IMR-90 (cell line): ENCODE measurements at regions not wholly inside any gene's neighbourhood (a gene's known extent, or its start where the extent isn't known, plus 50 kb on each side); places are given as distances from the start of the nearest gene placed in this dataset.

ENCODE experiments used
- ATAC-seq: fragments of 200-7000 bp; cut with Tn5 transposase; 2 replicates; pipeline ENCODE4 v1.9.1; 2020; ENCODE audit warnings: low read depth, mild to moderate bottlenecking, moderate library complexity
- BruUV-seq: library from RNA; stranded (reverse); fragments of 400-500 nt; replicated peaks from 2 replicates; lab custom pipeline; 2021; lab: Mats Ljungman, UMichigan
- CTCF ChIA-PET: fragments of 300-600 bp; formaldehyde crosslinking; extraction: SDS; loops from one replicate; lab custom pipeline; 2021; ENCODE audit warnings: antibody characterized with exemption; lab: Yijun Ruan, JAX
- POLR2A ChIA-PET: fragments of 300-600 bp; sonication (Branson Sonifier 250); formaldehyde crosslinking; loops from one replicate; lab custom pipeline; 2022; ENCODE audit warnings: antibody characterized with exemption; ENCODE audit not compliant: unreplicated experiment; lab: Charles Lee
- DNase-seq: peaks from one replicate; pipeline ENCODE4 v3.0.0; 2013
- H2AFZ ChIP-seq: replicated peaks from 2 replicates; pipeline ENCODE3; 2013; ENCODE audit warnings: low read length, mild to moderate bottlenecking; ENCODE audit not compliant: poor library complexity
- H2AK5ac ChIP-seq: 2 replicates; pipeline ENCODE4 v1.6.1; 2013; ENCODE audit warnings: low read depth, low read length, inconsistent platforms
- H2AK9ac ChIP-seq: replicated peaks from 2 replicates; pipeline ENCODE3; 2013; ENCODE audit warnings: mild to moderate bottlenecking, low read depth, low read length, moderate library complexity; ENCODE audit not compliant: poor library complexity
- H2BK120ac ChIP-seq: 2 replicates; pipeline ENCODE4 v1.6.1; 2013; ENCODE audit warnings: low read depth, low read length, inconsistent platforms
- H2BK15ac ChIP-seq: 3 replicates; pipeline ENCODE4 v1.6.1; 2013; ENCODE audit warnings: low read depth, low read length, inconsistent platforms
- H2BK20ac ChIP-seq: 2 replicates; pipeline ENCODE4 v1.6.1; 2013; ENCODE audit warnings: low read depth, mild to moderate bottlenecking, inconsistent platforms, low read length, moderate library complexity
- H2BK5ac ChIP-seq: 2 replicates; pipeline ENCODE4 v1.6.1; 2013; ENCODE audit warnings: mild to moderate bottlenecking, low read depth, low read length, inconsistent platforms; ENCODE audit not compliant: poor library complexity, severe bottlenecking
- H3K14ac ChIP-seq: replicated peaks from 2 replicates; pipeline ENCODE4 v1.6.1; 2013; ENCODE audit warnings: low read depth, low read length, inconsistent platforms
- H3K18ac ChIP-seq: 2 replicates; pipeline ENCODE4 v1.6.1; 2013; ENCODE audit warnings: low read depth, low read length, control low read depth
- H3K23ac ChIP-seq: 2 replicates; pipeline ENCODE4 v1.6.1; 2013; ENCODE audit warnings: low read depth, low read length, inconsistent platforms
- H3K27ac ChIP-seq: 2 replicates; pipeline ENCODE4 v1.5.1; 2013; ENCODE audit warnings: mild to moderate bottlenecking, control low read depth, low read length; ENCODE audit not compliant: insufficient read depth
- H3K27me3 ChIP-seq: 2 replicates; pipeline ENCODE4 v1.6.1; 2013; ENCODE audit warnings: low read length; ENCODE audit not compliant: control insufficient read depth, insufficient read depth
- H3K36me3 ChIP-seq: 2 replicates; pipeline ENCODE4 v1.6.1; 2013; ENCODE audit warnings: low read length, mixed read lengths; ENCODE audit not compliant: control insufficient read depth, insufficient read depth
- H3K4ac ChIP-seq: 2 replicates; pipeline ENCODE4 v1.6.1; 2013; ENCODE audit warnings: low read depth, low read length, inconsistent platforms
- H3K4me1 ChIP-seq: 2 replicates; pipeline ENCODE4 v1.6.1; 2013; ENCODE audit warnings: low read length, mixed read lengths; ENCODE audit not compliant: control insufficient read depth, insufficient read depth
- H3K4me2 ChIP-seq: 2 replicates; pipeline ENCODE4 v1.6.1; 2013; ENCODE audit warnings: low read depth, mild to moderate bottlenecking, control low read depth, low read length, moderate library complexity
- H3K4me3 ChIP-seq: 2 replicates; pipeline ENCODE4 v1.5.1; 2013; ENCODE audit warnings: low read depth, mild to moderate bottlenecking, control low read depth, low read length, moderate library complexity; ENCODE audit not compliant: insufficient read depth
- H3K56ac ChIP-seq: 2 replicates; pipeline ENCODE4 v1.6.1; 2013; ENCODE audit warnings: low read length, inconsistent platforms; ENCODE audit not compliant: insufficient read depth; ENCODE audit errors: extremely low read depth
- H3K79me1 ChIP-seq, 2 experiments: 2 replicates each; pipeline ENCODE4 v1.6.1; 2013; ENCODE audit warnings: low read length in 2 of 2, inconsistent platforms in 1 of 2, low read depth in 1 of 2
- H3K9ac ChIP-seq: 2 replicates; pipeline ENCODE4 v1.6.1; 2013; ENCODE audit warnings: low read depth, low read length, control low read depth
- H3K9me1 ChIP-seq: 2 replicates; pipeline ENCODE4 v1.6.1; 2013; ENCODE audit warnings: low read length, inconsistent platforms; ENCODE audit not compliant: insufficient read depth
- H3K9me3 ChIP-seq: 2 replicates; pipeline ENCODE4 v1.6.1; 2013; ENCODE audit warnings: low read length; ENCODE audit not compliant: control insufficient read depth, insufficient read depth
- H4K20me1 ChIP-seq: 2 replicates; pipeline ENCODE4 v1.6.1; 2013; ENCODE audit warnings: low read length, inconsistent platforms; ENCODE audit not compliant: insufficient read depth
- H4K5ac ChIP-seq: 2 replicates; pipeline ENCODE4 v1.6.1; 2013; ENCODE audit warnings: mild to moderate bottlenecking, low read depth, low read length, control low read depth
- H4K8ac ChIP-seq, 2 experiments: 2 replicates each; pipeline ENCODE4 v1.6.1; 2013; ENCODE audit warnings: low read depth in 2 of 2, low read length in 2 of 2, control low read depth in 1 of 2, inconsistent platforms in 1 of 2
- H4K91ac ChIP-seq: 2 replicates; pipeline ENCODE4 v1.6.1; 2013; ENCODE audit warnings: low read depth, low read length, inconsistent platforms; ENCODE audit not compliant: insufficient read depth
- BHLHE40 ChIP-seq: fragments of 150-350 bp; IDR thresholded peaks from 2 replicates; pipeline ENCODE4 v1.6.1; 2016; ENCODE audit warnings: mild to moderate bottlenecking, low read depth, low read length
- CEBPB ChIP-seq: IDR thresholded peaks from 2 replicates; pipeline ENCODE4 v1.6.1; 2012; ENCODE audit warnings: low read depth, low read length, improper control_type of control experiment
- CHD1 ChIP-seq: IDR thresholded peaks from 2 replicates; pipeline ENCODE4 v1.6.1; 2012; ENCODE audit warnings: low read depth, low read length, improper control_type of control experiment
- CTCF ChIP-seq: conservative IDR thresholded peaks from 2 replicates; pipeline ENCODE4 v1.5.1; 2012; ENCODE audit warnings: mild to moderate bottlenecking, low read depth, low read length, improper control_type of control experiment
- FOS ChIP-seq: fragments of 150-350 bp; IDR thresholded peaks from 2 replicates; pipeline ENCODE4 v1.6.1; 2016; ENCODE audit warnings: low read depth, low read length
- MAFK ChIP-seq: IDR thresholded peaks from 2 replicates; pipeline ENCODE4 v1.6.1; 2012; ENCODE audit warnings: low read depth, low read length, improper control_type of control experiment
- MAZ ChIP-seq: IDR thresholded peaks from 2 replicates; pipeline ENCODE4 v1.6.1; 2012; ENCODE audit warnings: low read depth, mild to moderate bottlenecking, low read length, improper control_type of control experiment, moderate library complexity, borderline replicate concordance
- MXI1 ChIP-seq: IDR thresholded peaks from 2 replicates; pipeline ENCODE4 v1.6.1; 2012; ENCODE audit warnings: low read depth, mild to moderate bottlenecking, low read length, moderate library complexity, borderline replicate concordance
- NFE2L2 ChIP-seq: fragments of 150-350 bp; IDR thresholded peaks from 2 replicates; pipeline ENCODE4 v1.6.1; 2016; ENCODE audit warnings: low read depth, mild to moderate bottlenecking, low read length
- POLR2A ChIP-seq: IDR thresholded peaks from 2 replicates; pipeline ENCODE4 v1.6.1; 2012; ENCODE audit warnings: mild to moderate bottlenecking, low read depth, low read length
- RAD21 ChIP-seq: IDR thresholded peaks from 2 replicates; pipeline ENCODE4 v1.6.1; 2012; ENCODE audit warnings: low read length, improper control_type of control experiment
- RCOR1 ChIP-seq: IDR thresholded peaks from 2 replicates; pipeline ENCODE4 v1.6.1; 2012; ENCODE audit warnings: mild to moderate bottlenecking, low read length, improper control_type of control experiment; ENCODE audit not compliant: insufficient replicate concordance
- RFX5 ChIP-seq: IDR thresholded peaks from 2 replicates; pipeline ENCODE4 v1.8.0; 2012; ENCODE audit warnings: low read depth, mild to moderate bottlenecking, low read length, moderate library complexity
- SMC3 ChIP-seq: fragments of 150-350 bp; IDR thresholded peaks from 2 replicates; pipeline ENCODE4 v1.6.1; 2016; ENCODE audit warnings: low read depth, mild to moderate bottlenecking, antibody characterized with exemption, low read length, moderate library complexity
- WGBS, 2 experiments: methylation state at CpG; one replicate each; pipeline versions ENCODE4 v1.1.5 to v1.1.7; 2013; ENCODE audit warnings: missing lambda C conversion rate in 2 of 2; ENCODE audit not compliant: insufficient read length in 1 of 2; ENCODE audit errors: extremely low coverage in 2 of 2; 5-methylcytosine and 5-hydroxymethylcytosine counted together
- dilution Hi-C: fragments of 300-500 bp; cut with HindIII; formaldehyde crosslinking; loops from one replicate; pipeline ENCODE4 v1.14.3; 2018; ENCODE audit warnings: low sequenced_read_pairs; ENCODE audit not compliant: unreplicated experiment
- in situ Hi-C: fragments of 300-500 bp; cut with MboI; formaldehyde crosslinking; loops from 3 replicates; pipeline ENCODE4 v1.14.3; 2019; ENCODE audit warnings: low sequenced_read_pairs, inconsistent platforms, mixed read lengths
- intact Hi-C: fragments of 100-400 bp; cut with micrococcal nuclease; formaldehyde crosslinking; loops from 2 replicates; pipeline ENCODE4 v1.10.0; 2022
- TF ChIP-seq, protein P1 (sequence below): fragments of 150-350 bp; IDR thresholded peaks from 2 replicates; pipeline ENCODE4 v1.6.1; 2017; ENCODE audit warnings: mild to moderate bottlenecking, antibody characterized with exemption, low read length, low read depth
- TF ChIP-seq, protein P2 (sequence below): fragments of 150-350 bp; IDR thresholded peaks from 2 replicates; pipeline ENCODE4 v1.6.1; 2016; ENCODE audit warnings: low read depth, mild to moderate bottlenecking, low read length, moderate library complexity, borderline replicate concordance

GRCh38 chr17:74108126-74108705 is 95.3 kb upstream of the RPL38 start:
- CTCF ChIA-PET: no interaction called here
- WGBS, 2 experiments: no CpG with 5 or more reads among the region's 12 CpGs

More at GRCh38 chr17:74108126-74108705, 95.3 kb upstream of the RPL38 start:
- Histone ChIP-seq H2AK9ac (no peak overlapping the region), H3K4me1 (no peaks in the 10 kb centered on the region), H3K79me1 (no peaks in the 10 kb centered on the region), H4K5ac (no peak overlapping the region), H3K27ac (no peak overlapping the region), H2AK5ac (no peak overlapping the region), H3K27me3 (no peaks in the 10 kb centered on the region), H3K9ac (no peak overlapping the region), H3K4ac (no peak overlapping the region), H3K4me3 (no peak overlapping the region), H2AFZ (no peak overlapping the region), H2BK20ac (no peak overlapping the region), H3K36me3 (no peaks in the 10 kb centered on the region), H2BK15ac (no peak overlapping the region), H3K56ac (no peak overlapping the region), H3K14ac (no peak overlapping the region), H3K18ac (no peak overlapping the region), H4K20me1 (no peaks in the 10 kb centered on the region), H2BK5ac (no peak overlapping the region), H3K23ac (no peak overlapping the region), H4K91ac (no peak overlapping the region), H3K9me3 (peaks cover 45% of the 10 kb centered on the region), H2BK120ac (no peak overlapping the region), H4K8ac (no peak overlapping the region), H3K4me2 (no peak overlapping the region), H3K9me1 (no peaks in the 10 kb centered on the region)
- dilution Hi-C loops (no loop called here), in situ Hi-C loops (loop anchor here (25.0 kb wide), 1 partner anchor 146 kb away; no protein-coding TSS in a partner anchor), intact Hi-C loops (no loop called here)
- POLR2A ChIA-PET: no interaction called here
- DNase-seq (no peak), ATAC-seq (no peak)
- BruUV-seq: no TSS peak
- TF ChIP-seq, protein P1, sequence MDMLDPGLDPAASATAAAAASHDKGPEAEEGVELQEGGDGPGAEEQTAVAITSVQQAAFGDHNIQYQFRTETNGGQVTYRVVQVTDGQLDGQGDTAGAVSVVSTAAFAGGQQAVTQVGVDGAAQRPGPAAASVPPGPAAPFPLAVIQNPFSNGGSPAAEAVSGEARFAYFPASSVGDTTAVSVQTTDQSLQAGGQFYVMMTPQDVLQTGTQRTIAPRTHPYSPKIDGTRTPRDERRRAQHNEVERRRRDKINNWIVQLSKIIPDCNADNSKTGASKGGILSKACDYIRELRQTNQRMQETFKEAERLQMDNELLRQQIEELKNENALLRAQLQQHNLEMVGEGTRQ: no peak
- TF ChIP-seq NFE2L2 (no peak), POLR2A (no peak), RCOR1 (no peak), RAD21 (no peak), CTCF (no peak), FOS (no peak), MAFK (no peak), SMC3 (no peak), MAZ (no peak), BHLHE40 (no peak), CEBPB (no peak), RFX5 (no peak), MXI1 (no peak), CHD1 (no peak)
- TF ChIP-seq, protein P2, sequence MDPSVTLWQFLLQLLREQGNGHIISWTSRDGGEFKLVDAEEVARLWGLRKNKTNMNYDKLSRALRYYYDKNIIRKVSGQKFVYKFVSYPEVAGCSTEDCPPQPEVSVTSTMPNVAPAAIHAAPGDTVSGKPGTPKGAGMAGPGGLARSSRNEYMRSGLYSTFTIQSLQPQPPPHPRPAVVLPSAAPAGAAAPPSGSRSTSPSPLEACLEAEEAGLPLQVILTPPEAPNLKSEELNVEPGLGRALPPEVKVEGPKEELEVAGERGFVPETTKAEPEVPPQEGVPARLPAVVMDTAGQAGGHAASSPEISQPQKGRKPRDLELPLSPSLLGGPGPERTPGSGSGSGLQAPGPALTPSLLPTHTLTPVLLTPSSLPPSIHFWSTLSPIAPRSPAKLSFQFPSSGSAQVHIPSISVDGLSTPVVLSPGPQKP: no peak
